Mucosa of rectum (tissue), 2 donors: ENCODE measurements at regions not wholly inside any gene's neighbourhood (a gene's known extent, or its start where the extent isn't known, plus 50 kb on each side); places are given as distances from the start of the nearest gene placed in this dataset.

Experiments used
- H3K27ac ChIP-seq, 2 donors: one replicate each; pipeline ENCODE4 v1.7.0; 2013; ENCODE audit warnings: inconsistent platforms in 2 of 2, low read depth in 2 of 2, low read length in 2 of 2
- H3K27me3 ChIP-seq, 2 donors: one replicate each; pipeline ENCODE4 v1.7.0; 2013; ENCODE audit warnings: low read length in 2 of 2; ENCODE audit not compliant: control insufficient read depth in 2 of 2, insufficient read depth in 2 of 2
- H3K36me3 ChIP-seq, 2 donors: one replicate each; pipeline ENCODE4 v1.7.0; 2013; ENCODE audit warnings: low read length in 2 of 2; ENCODE audit not compliant: control insufficient read depth in 2 of 2, insufficient read depth in 2 of 2
- H3K4me1 ChIP-seq, 2 donors: one replicate each; pipeline ENCODE4 v1.7.0; 2013; ENCODE audit warnings: low read length in 2 of 2, mild to moderate bottlenecking in 1 of 2; ENCODE audit not compliant: control insufficient read depth in 2 of 2, insufficient read depth in 2 of 2
- H3K4me3 ChIP-seq, 2 donors: one replicate each; pipeline ENCODE4 v1.7.0; 2013; ENCODE audit warnings: low read length in 2 of 2
- H3K9ac ChIP-seq, 2 donors: one replicate each; pipeline ENCODE4 v1.7.0; 2013; ENCODE audit warnings: low read length in 2 of 2, low read depth in 1 of 2, mild to moderate bottlenecking in 1 of 2
- H3K9me3 ChIP-seq, 2 donors: one replicate each; pipeline ENCODE4 v1.7.0; 2013; ENCODE audit warnings: low read length in 2 of 2; ENCODE audit not compliant: control insufficient read depth in 2 of 2
- donor health status: healthy.
- donor health status: Normal muscosa, but diverticular disease.

DNA sequence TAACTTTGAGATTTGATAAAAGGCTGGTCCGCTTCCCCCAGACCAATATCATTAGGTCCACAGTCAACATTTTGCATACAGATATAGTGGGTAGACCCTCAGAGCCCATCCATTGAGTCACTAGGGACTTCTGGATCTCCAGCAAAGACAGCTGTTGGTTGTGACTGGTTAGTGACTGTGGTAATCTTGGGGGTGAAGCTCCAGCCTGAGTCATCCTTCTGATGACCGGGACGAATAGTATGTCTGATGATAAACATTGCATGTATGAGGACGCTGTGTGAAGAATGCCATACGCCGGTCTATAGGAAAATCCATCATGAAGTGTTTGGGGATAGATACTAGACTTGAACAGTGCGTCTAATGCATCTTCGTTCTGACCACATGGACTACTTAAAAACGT is 307.0 kb downstream of the UQCRFS1 start:
- Histone ChIP-seq H3K36me3 (no peaks in the 10 kb centered on the region), H3K9me3 (no peaks in the 10 kb centered on the region), H3K4me1 (no peaks in the 10 kb centered on the region), H3K27ac (no peak overlapping the region), H3K9ac (no peak overlapping the region), H3K4me3 (no peak overlapping the region), H3K27me3 (no peaks in the 10 kb centered on the region)

DNA sequence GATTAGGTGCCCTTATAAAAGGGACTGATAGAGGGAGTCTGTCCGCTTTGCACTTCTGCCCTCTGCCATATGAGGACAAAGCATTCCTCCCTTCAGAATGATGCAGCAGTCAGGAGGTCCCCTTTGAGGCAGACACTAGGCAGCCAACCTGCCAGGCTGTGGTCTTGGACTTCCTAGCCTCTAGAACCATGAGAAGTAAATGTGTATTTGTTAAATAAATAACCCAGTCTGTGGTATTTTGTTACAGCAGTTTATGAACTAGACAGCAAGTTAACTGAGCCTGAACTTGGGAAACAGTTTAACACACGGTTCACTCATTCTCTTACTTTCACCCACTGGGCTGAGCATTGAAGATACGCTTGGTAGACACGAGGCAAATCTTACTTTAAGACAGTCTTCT is 313.2 kb downstream of the UQCRFS1 start:
- Histone ChIP-seq H3K27me3 (no peaks in the 10 kb centered on the region), H3K9ac (no peak overlapping the region), H3K36me3 (no peaks in the 10 kb centered on the region), H3K4me1 (no peaks in the 10 kb centered on the region), H3K27ac (no peak overlapping the region), H3K4me3 (no peak overlapping the region), H3K9me3 (no peaks in the 10 kb centered on the region)

DNA sequence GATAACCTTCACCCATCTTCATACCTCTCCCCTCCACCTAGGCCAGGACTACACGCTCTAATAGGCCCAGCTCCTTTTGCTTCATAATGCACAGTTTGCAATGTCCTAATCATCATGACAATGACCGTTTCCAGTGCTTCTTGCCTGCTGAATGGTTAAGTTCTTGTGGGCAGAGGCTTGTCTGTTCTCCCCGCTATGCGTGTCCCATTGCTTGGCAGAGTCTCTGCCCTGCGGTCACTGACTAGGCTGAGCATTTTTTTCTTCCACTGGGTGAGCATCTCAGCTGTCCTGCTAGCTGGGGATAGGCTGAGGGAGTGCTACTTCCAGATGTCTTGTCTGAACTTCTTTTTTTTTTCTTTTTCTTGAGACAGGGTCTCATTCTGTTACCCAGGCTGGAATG is 314.7 kb downstream of the UQCRFS1 start:
- Histone ChIP-seq H3K9me3 (no peaks in the 10 kb centered on the region), H3K4me3 (no peak overlapping the region)

DNA sequence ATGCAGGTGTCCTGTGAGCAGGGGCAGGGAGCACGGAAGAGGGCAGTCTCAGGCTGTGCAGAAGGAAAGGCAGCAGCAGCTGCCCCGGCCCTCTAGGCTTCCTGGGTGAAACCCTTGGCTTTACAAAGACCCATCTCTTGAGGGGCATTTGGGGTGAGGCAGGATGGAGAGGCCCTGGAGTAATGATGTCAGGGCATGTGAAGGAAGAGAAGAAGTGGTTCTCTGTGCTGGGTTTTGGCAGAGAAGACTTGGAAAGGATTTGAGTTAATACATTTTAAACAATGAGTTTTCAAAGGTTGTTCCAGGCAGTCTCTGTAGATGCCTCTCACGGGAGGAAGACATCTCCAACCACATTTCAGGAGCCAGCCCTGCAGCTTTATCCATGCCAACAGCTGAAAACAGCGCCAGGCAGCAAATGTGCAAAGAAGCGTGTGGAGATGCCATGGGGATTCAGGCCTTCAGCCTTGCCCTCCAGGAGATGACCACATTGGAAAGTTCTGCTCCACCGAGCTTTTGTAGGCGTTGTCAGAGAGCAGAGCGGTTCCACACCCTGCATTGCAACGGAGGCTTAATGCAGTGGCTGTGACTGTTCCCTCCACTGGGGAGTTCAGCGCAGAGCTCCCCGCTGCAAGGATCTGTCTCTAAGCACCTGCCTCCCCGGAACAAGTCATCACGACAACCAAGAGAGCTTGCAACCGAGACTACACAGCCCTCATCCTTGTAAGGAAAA is 322.8 kb downstream of the UQCRFS1 start:
- H3K36me3 ChIP-seq = no peaks in the 10 kb centered on the region
- no peak overlapping the region for H3K27ac ChIP-seq
- H3K9ac ChIP-seq = no peak overlapping the region
- H3K4me1 ChIP-seq = no peaks in the 10 kb centered on the region
- no peaks in the 10 kb centered on the region for H3K9me3 ChIP-seq
- no peak overlapping the region for H3K4me3 ChIP-seq
- H3K27me3 ChIP-seq = peaks cover 0 to 3% of the 10 kb centered on the region in 2 donors

More for the DNA sequence above, 314.7 kb downstream of the UQCRFS1 start:
- Histone ChIP-seq H3K36me3 (no peaks in the 10 kb centered on the region), H3K27me3 (no peaks in the 10 kb centered on the region), H3K27ac (no peak overlapping the region), H3K4me1 (no peaks in the 10 kb centered on the region), H3K9ac (no peak overlapping the region)

DNA sequence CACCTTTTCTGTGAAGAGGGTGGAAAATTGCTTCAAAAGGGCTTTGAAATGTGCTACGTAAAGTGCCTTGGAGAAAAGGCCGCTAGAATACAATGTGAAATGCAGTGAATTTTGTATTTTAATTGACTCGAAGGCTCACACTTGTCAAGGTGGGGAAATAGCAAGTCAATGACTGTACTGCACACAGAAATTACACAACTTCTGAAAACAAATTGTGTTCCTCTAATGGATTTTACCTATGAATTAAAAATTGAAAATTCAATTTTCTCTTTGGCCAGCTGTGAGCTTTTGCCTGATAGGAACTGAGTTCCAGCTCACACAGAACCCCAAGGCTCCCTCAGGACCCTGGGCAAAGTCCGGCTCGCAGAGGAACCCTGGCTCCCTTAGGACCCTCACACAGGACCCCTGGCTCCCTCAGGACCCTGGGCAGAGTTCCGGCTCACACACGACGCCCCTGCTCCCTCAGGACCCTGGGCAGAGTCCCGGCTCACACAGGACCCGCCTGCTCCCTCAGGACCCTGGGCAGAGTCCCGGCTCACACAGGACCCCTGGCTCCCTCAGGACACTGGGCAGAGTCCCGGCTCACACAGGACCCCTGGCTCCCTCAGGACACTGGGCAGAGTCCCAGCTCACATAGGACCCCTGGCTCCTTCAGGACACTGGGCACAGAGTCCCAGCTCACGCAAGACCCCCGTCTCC is 324.9 kb downstream of the UQCRFS1 start:
- no peaks in the 10 kb centered on the region for H3K9me3 ChIP-seq
- no peak overlapping the region for H3K4me3 ChIP-seq
- H3K27me3 ChIP-seq = peaks cover 0 to 3% of the 10 kb centered on the region in 2 donors
- H3K27ac ChIP-seq = no peak overlapping the region
- no peaks in the 10 kb centered on the region for H3K4me1 ChIP-seq
- H3K9ac ChIP-seq = no peak overlapping the region
- H3K36me3 ChIP-seq = no peaks in the 10 kb centered on the region

DNA sequence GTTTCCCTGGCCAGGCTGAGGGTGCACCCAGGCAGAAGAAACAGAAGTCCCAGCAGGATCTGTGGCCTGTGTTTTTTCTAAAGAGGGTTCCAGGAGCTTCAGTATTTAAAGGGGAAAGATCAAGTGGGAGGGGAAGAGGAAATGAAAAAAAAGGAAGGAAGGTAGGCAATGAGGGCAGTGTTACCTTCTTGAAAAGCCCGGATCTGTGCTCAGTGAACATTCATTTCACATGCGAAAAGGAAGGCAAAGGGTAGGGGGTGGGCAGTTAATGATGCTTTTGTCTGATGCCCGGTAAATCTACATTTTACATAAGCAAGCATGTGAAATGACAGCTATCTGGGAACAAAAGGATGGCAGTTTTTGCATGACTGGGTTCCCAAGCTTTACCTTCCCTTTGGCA is 326.2 kb downstream of the UQCRFS1 start:
- no peaks in the 10 kb centered on the region for H3K9me3 ChIP-seq
- H3K4me1 ChIP-seq = no peaks in the 10 kb centered on the region
- no peak overlapping the region for H3K9ac ChIP-seq
- no peak overlapping the region for H3K4me3 ChIP-seq
- H3K27me3 ChIP-seq = peaks cover 0 to 3% of the 10 kb centered on the region in 2 donors
- no peak overlapping the region for H3K27ac ChIP-seq
- no peaks in the 10 kb centered on the region for H3K36me3 ChIP-seq

DNA sequence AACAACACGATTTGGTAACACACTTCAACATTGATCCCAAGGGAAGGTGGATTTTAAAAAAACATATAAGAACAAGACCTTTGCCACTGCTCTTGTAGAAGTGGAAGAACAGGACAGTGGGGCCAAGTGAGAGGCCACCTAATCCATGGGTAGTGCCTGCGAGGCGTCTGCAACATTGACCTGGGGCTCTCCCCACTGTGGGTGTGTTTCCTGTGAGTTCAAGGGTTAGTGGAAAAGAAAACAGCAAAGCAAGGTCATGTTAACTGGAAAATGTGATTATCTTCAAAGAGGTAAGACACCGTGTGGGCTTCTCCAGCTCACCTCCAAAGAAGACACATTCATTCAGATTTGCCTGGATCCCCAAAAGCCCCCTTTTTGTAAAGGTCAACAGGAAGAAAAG is 327.0 kb downstream of the UQCRFS1 start:
- Histone ChIP-seq H3K27ac (no peak overlapping the region), H3K4me3 (no peak overlapping the region), H3K27me3 (peaks cover 0 to 3% of the 10 kb centered on the region in 2 donors), H3K9me3 (no peaks in the 10 kb centered on the region), H3K36me3 (no peaks in the 10 kb centered on the region), H3K4me1 (no peaks in the 10 kb centered on the region), H3K9ac (no peak overlapping the region)

DNA sequence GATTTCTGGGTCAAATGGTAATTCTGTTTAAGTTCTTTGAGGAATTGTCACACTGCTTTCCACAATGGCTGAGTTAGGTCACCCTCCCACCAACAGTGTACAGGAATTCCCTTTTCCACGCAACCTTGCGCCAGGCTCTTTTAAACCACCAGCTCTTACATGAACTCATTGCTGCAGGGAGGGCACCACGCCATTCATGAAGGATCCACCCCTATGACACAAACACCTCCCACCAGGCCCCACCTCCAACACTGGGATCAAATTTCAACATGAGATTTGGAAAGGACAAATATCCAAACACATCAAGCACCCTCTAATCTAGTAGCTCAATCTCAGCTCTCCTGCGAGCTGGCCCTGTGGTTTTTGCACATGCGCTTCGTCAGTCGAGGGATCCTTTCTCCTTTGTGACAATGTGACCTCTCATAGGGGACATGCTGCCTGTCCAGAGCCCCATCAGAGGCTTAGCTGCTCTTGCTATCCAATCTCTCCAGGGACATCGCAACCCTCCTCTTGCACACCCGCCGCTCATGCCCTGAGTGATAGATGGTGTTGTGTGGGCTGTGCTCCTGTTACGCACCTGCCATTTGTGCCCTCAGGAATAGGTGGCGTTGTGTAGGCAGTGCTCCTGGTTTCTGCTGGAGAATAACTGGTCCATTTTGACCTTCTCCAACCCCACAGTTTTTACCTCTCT is 328.0 kb downstream of the UQCRFS1 start:
- Histone ChIP-seq H3K27ac (no peak overlapping the region), H3K4me3 (no peak overlapping the region), H3K36me3 (no peaks in the 10 kb centered on the region), H3K9me3 (no peaks in the 10 kb centered on the region), H3K27me3 (peaks cover 0 to 3% of the 10 kb centered on the region in 2 donors), H3K9ac (no peak overlapping the region), H3K4me1 (no peaks in the 10 kb centered on the region)

DNA sequence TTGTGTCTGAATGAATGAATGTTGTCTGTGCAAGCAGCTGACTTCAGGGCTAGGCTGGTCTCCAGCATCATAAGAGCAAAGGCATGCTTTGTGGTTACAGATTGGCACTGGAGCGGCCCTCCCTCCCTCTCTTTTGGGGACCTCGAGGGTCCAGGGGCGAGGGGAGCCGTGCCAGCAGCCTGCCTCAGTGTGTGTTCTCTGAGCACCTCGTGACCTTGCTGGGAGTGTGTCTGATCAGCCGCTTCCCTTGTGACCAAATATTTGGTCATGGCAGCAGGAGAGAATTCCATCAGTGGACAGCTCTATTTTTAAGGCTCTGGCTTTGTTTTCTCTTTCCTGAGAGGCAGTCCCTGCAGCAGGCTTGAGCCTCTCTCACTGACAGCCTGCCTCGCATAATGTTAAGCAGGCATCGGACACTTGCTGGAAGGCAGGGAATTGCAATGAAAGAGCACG is 329.7 kb downstream of the UQCRFS1 start:
- H3K36me3 ChIP-seq = no peaks in the 10 kb centered on the region
- H3K27ac ChIP-seq = no peak overlapping the region
- no peaks in the 10 kb centered on the region for H3K27me3 ChIP-seq
- H3K9me3 ChIP-seq = no peaks in the 10 kb centered on the region
- no peak overlapping the region for H3K4me3 ChIP-seq
- H3K9ac ChIP-seq = no peak overlapping the region
- no peaks in the 10 kb centered on the region for H3K4me1 ChIP-seq

DNA sequence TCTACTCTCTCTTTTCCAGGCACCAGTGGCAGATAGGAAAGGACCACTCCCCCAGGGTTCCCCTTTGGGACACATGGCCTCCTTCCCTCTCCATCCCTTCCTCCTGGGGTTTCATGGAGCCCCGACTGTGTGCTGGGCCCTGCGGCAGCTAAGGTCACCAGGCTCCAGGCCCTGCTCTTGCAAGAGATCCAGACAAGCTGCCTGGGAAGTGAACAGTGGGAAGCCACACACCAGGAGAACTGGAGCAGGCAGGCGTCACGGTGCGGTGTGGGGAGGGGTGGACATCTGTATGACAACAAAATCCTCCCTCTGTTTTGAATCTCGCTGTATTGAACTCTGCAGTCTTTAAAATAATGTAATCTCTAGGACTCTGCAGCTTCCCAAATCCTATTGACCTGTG is 330.1 kb downstream of the UQCRFS1 start:
- Histone ChIP-seq H3K4me1 (no peaks in the 10 kb centered on the region), H3K36me3 (no peaks in the 10 kb centered on the region), H3K9me3 (no peaks in the 10 kb centered on the region), H3K27ac (no peak overlapping the region), H3K27me3 (no peaks in the 10 kb centered on the region), H3K4me3 (no peak overlapping the region), H3K9ac (no peak overlapping the region)
